IMR-90 (cell line): ENCODE measurements at regions not wholly inside any gene's neighbourhood (a gene's known extent, or its start where the extent isn't known, plus 50 kb on each side); places are given as distances from the start of the nearest gene placed in this dataset.

Source experiments
- CHD1 ChIP-seq: IDR thresholded peaks from 2 replicates; pipeline ENCODE4 v1.6.1; 2012; ENCODE audit warnings: low read depth, low read length, improper control_type of control experiment
- CTCF ChIP-seq: conservative IDR thresholded peaks from 2 replicates; pipeline ENCODE4 v1.5.1; 2012; ENCODE audit warnings: mild to moderate bottlenecking, low read depth, low read length, improper control_type of control experiment
- MAZ ChIP-seq: IDR thresholded peaks from 2 replicates; pipeline ENCODE4 v1.6.1; 2012; ENCODE audit warnings: low read depth, mild to moderate bottlenecking, low read length, improper control_type of control experiment, moderate library complexity, borderline replicate concordance
- POLR2A ChIP-seq: IDR thresholded peaks from 2 replicates; pipeline ENCODE4 v1.6.1; 2012; ENCODE audit warnings: mild to moderate bottlenecking, low read depth, low read length

GRCh38 chr3:164539215-164539614 lies 539.1 kb downstream of the SI start:
- TF ChIP-seq CHD1 = no peak
- no peak for TF ChIP-seq CTCF
- no peak for TF ChIP-seq POLR2A
- TF ChIP-seq MAZ = no peak
